NT2/D1 (cell line): ENCODE measurements at regions not wholly inside any gene's neighbourhood (a gene's known extent, or its start where the extent isn't known, plus 50 kb on each side); places are given as distances from the start of the nearest gene placed in this dataset.

Experiments used
- SUZ12 ChIP-seq: IDR thresholded peaks from 2 replicates; pipeline ENCODE4 v1.6.1; 2011; ENCODE audit not compliant: insufficient read length, insufficient read depth; ENCODE audit errors: extremely low read depth
- YY1 ChIP-seq: IDR thresholded peaks from 2 replicates; pipeline ENCODE4 v1.6.1; 2011; ENCODE audit not compliant: insufficient read length, insufficient read depth
- ZNF274 ChIP-seq: IDR thresholded peaks from 2 replicates; pipeline ENCODE4 v1.6.1; 2011; ENCODE audit warnings: mild to moderate bottlenecking, low read depth, low read length

DNA sequence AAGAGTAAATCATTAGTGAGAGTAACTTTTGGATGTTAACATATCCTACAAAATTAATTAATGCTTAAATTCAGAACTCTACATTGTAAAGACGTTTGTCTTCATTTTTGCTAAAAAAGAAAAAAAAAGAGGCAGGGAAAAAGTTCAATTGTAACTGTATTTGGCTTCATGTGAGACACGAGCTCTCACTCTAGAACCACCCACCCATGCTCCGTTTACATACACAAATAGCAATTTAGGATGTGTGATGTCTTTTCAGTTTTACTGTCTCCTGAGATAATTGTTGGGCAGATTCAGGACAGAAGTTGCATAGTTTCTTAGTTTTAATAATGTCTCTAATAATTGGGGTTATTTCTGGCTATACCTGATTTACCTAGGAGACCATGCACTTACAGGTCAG is 248.6 kb downstream of the AASDHPPT start:
- TF ChIP-seq SUZ12 (no peak), ZNF274 (no peak), YY1 (no peak)
